Liver (tissue), 8 donors: ENCODE measurements at regions not wholly inside any gene's neighbourhood (a gene's known extent, or its start where the extent isn't known, plus 50 kb on each side); places are given as distances from the start of the nearest gene placed in this dataset.

Source experiments
- DNase-seq: peaks from one replicate; pipeline ENCODE4 v3.0.0-alpha.2; 2017; ENCODE audit warnings: low spot score
- H3K27ac ChIP-seq, 2 donors: one replicate each; pipeline ENCODE4 v1.7.0; 2013; ENCODE audit warnings: inconsistent platforms in 2 of 2, low read length in 2 of 2, control low read depth in 1 of 2, low read depth in 1 of 2, mild to moderate bottlenecking in 1 of 2
- H3K27me3 ChIP-seq, 4 donors: one replicate each; pipeline versions ENCODE4 v1.6.1 to v1.7.0; 2013; ENCODE audit warnings: low read length in 3 of 4, inconsistent platforms in 1 of 4, mild to moderate bottlenecking in 1 of 4, moderate library complexity in 1 of 4; ENCODE audit not compliant: control insufficient read depth in 4 of 4, insufficient read depth in 4 of 4
- H3K36me3 ChIP-seq, 4 donors: one replicate each; pipeline versions ENCODE4 v1.6.1 to v1.7.0; 2013; ENCODE audit warnings: low read length in 3 of 4, mild to moderate bottlenecking in 3 of 4, low read depth in 1 of 4, moderate library complexity in 1 of 4; ENCODE audit not compliant: control insufficient read depth in 4 of 4, insufficient read depth in 3 of 4
- H3K4me1 ChIP-seq, 4 donors: one replicate each; pipeline versions ENCODE4 v1.6.1 to v1.7.0; 2013; ENCODE audit warnings: low read length in 3 of 4, mild to moderate bottlenecking in 3 of 4, moderate library complexity in 1 of 4; ENCODE audit not compliant: control insufficient read depth in 4 of 4, insufficient read depth in 4 of 4
- H3K4me3 ChIP-seq, 3 donors: one replicate each; pipeline versions ENCODE4 v1.6.1 to v1.7.0; 2013; ENCODE audit warnings: low read length in 3 of 3, control low read depth in 1 of 3, low read depth in 1 of 3, mild to moderate bottlenecking in 1 of 3
- H3K9ac ChIP-seq, 2 donors: one replicate each; pipeline ENCODE4 v1.7.0; 2013; ENCODE audit warnings: low read length in 2 of 2, mild to moderate bottlenecking in 2 of 2, moderate library complexity in 2 of 2, control low read depth in 1 of 2, low read depth in 1 of 2
- H3K9me3 ChIP-seq, 4 donors: one replicate each; pipeline versions ENCODE4 v1.6.1 to v1.7.0; 2013; ENCODE audit warnings: low read length in 3 of 4; ENCODE audit not compliant: control insufficient read depth in 4 of 4
- CTCF ChIP-seq: fragments of 150-350 bp; IDR thresholded peaks from 2 replicates; pipeline ENCODE4 v1.5.1; 2017; ENCODE audit warnings: improper control_type of control experiment, low read depth, low read length; ENCODE audit not compliant: missing input control
- EGR1 ChIP-seq, 2 donors: IDR thresholded peaks; 2 replicates each; pipeline ENCODE4 v1.6.1; 2016 to 2018; ENCODE audit warnings: antibody characterized with exemption in 2 of 2, low read depth in 2 of 2
- FOXA1 ChIP-seq: IDR thresholded peaks from 2 replicates; pipeline ENCODE4 v1.6.1; 2016; ENCODE audit warnings: antibody characterized with exemption
- GABPA ChIP-seq, 2 donors: IDR thresholded peaks in 1 of 2; conservative IDR thresholded peaks in 1 of 2; 2 replicates each; pipeline ENCODE4 v1.6.1; 2016; ENCODE audit warnings: antibody characterized with exemption in 2 of 2, mild to moderate bottlenecking in 1 of 2, moderate library complexity in 1 of 2
- HNF4A ChIP-seq, 2 donors: conservative IDR thresholded peaks; 2 replicates each; pipeline ENCODE4 v1.6.1; 2016; ENCODE audit warnings: antibody characterized with exemption in 2 of 2, mild to moderate bottlenecking in 2 of 2
- MAX ChIP-seq: IDR thresholded peaks from 2 replicates; pipeline ENCODE4 v1.6.1; 2016; ENCODE audit warnings: antibody characterized with exemption
- NR2F2 ChIP-seq: IDR thresholded peaks from 2 replicates; pipeline ENCODE4 v1.6.1; 2016; ENCODE audit warnings: antibody characterized with exemption
- REST ChIP-seq: IDR thresholded peaks from 2 replicates; pipeline ENCODE4 v1.6.1; 2016; ENCODE audit warnings: antibody characterized with exemption, mild to moderate bottlenecking
- RXRA ChIP-seq, 2 donors: IDR thresholded peaks; 2 replicates each; pipeline ENCODE4 v1.6.1; 2017 to 2018; ENCODE audit warnings: antibody characterized with exemption in 2 of 2, mild to moderate bottlenecking in 1 of 2
- SP1 ChIP-seq: IDR thresholded peaks from 2 replicates; pipeline ENCODE4 v1.6.1; 2018; ENCODE audit warnings: antibody characterized with exemption, mild to moderate bottlenecking
- YY1 ChIP-seq: IDR thresholded peaks from 2 replicates; pipeline ENCODE4 v1.6.1; 2016; ENCODE audit warnings: antibody characterized with exemption, mild to moderate bottlenecking
- ZBTB33 ChIP-seq: IDR thresholded peaks from 2 replicates; pipeline ENCODE4 v1.6.1; 2016; ENCODE audit warnings: antibody characterized with exemption
- WGBS: extraction: QIAGEN DNeasy Blood & Tissue Kit; methylation state at CpG from one replicate; pipeline ENCODE4 v1.1.7; 2013; 5-methylcytosine and 5-hydroxymethylcytosine counted together
- donor health status: healthy.
- donor health status: healthy.
- donor health status: healthy.
- donor health status: healthy.
- donor health status: healthy.

GRCh38 chr1:74822851-74823401 is 90.0 kb downstream of the TYW3 start:
- H3K27me3 ChIP-seq = no peaks in the 10 kb centered on the region
- no peaks in the 10 kb centered on the region for H3K36me3 ChIP-seq
- WGBS = 76% methylated on average over 3 of the region's 3 CpGs

GRCh38 chr1:74824497-74825107 is 91.7 kb downstream of the TYW3 start:
- H3K36me3 ChIP-seq = no peaks in the 10 kb centered on the region
- no peak overlapping the region for H3K4me3 ChIP-seq
- no peaks in the 10 kb centered on the region for H3K9me3 ChIP-seq
- WGBS = 67% methylated on average over 4 of the region's 4 CpGs
- H3K27me3 ChIP-seq = no peaks in the 10 kb centered on the region
- no peak overlapping the region for H3K27ac ChIP-seq
- no peaks in the 10 kb centered on the region for H3K4me1 ChIP-seq
- no peak overlapping the region for H3K9ac ChIP-seq
- no peak for DNase-seq
- no peak for TF ChIP-seq MAX
- TF ChIP-seq HNF4A (conservative IDR thresholded peaks at IDR 0.05) = no peak
- TF ChIP-seq CTCF = no peak
- no peak for TF ChIP-seq GABPA (IDR thresholded peaks at IDR 0.05 in 1 of 2, conservative IDR thresholded peaks at IDR 0.05 in 1 of 2)
- TF ChIP-seq YY1 = no peak
- TF ChIP-seq RXRA (IDR thresholded peaks at IDR 0.05) = no peak
- TF ChIP-seq EGR1 (IDR thresholded peaks at IDR 0.05; ENCODE audit: low read depth in 2 of 2) = no peak
- TF ChIP-seq REST = no peak
- no peak for TF ChIP-seq SP1
- no peak for TF ChIP-seq FOXA1

More at GRCh38 chr1:74822851-74823401, 90.0 kb downstream of the TYW3 start:
- no peak for TF ChIP-seq ZBTB33
- no peak for TF ChIP-seq REST
- TF ChIP-seq NR2F2 = no peak
- no peak for DNase-seq
- Histone ChIP-seq H3K4me1 (no peaks in the 10 kb centered on the region), H3K9ac (no peak overlapping the region), H3K9me3 (no peaks in the 10 kb centered on the region), H3K4me3 (no peak overlapping the region), H3K27ac (no peak overlapping the region)
